ELF-1 (cell line): ENCODE measurements at regions not wholly inside any gene's neighbourhood (a gene's known extent, or its start where the extent isn't known, plus 50 kb on each side); places are given as distances from the start of the nearest gene placed in this dataset.
A peak's percentile ranks its signal among the peaks of the same experiment; 100 is the strongest.

Experiments
- DNase-seq: peaks from one replicate; pipeline ENCODE4 v3.0.0-alpha.2; 2016; ENCODE audit warnings: low read depth, low spot score

GRCh38 chr18:60145776-60146175, 226.8 kb downstream of the MC4R start:
- DNase-seq = peak; percentile 1

- no peak for DNase-seq
Observed at GRCh38 chr18:60134806-60135205, 235.0 kb downstream of the PMAIP1 start.

- no peak for DNase-seq
Observed at GRCh38 chr18:60130284-60130683, 230.5 kb downstream of the PMAIP1 start.

GRCh38 chr18:60123031-60123430, 223.2 kb downstream of the PMAIP1 start:
- no peak for DNase-seq

GRCh38 chr18:60122339-60122738, 222.5 kb downstream of the PMAIP1 start:
- no peak for DNase-seq

- no peak for DNase-seq
Observed at GRCh38 chr18:60120231-60120750, 220.5 kb downstream of the PMAIP1 start.

GRCh38 chr18:60117321-60117720, 217.5 kb downstream of the PMAIP1 start:
- no peak for DNase-seq

- DNase-seq = no peak
Observed at GRCh38 chr18:60113396-60113795, 213.6 kb downstream of the PMAIP1 start.

GRCh38 chr18:60112369-60112768, 212.6 kb downstream of the PMAIP1 start:
- DNase-seq = no peak

GRCh38 chr18:60111525-60111924, 211.7 kb downstream of the PMAIP1 start:
- no peak for DNase-seq

GRCh38 chr18:60110836-60111235, 211.0 kb downstream of the PMAIP1 start:
- no peak for DNase-seq

GRCh38 chr18:60100778-60101177, 201.0 kb downstream of the PMAIP1 start:
- no peak for DNase-seq

- no peak for DNase-seq
Observed at GRCh38 chr18:60099709-60100108, 199.9 kb downstream of the PMAIP1 start.

GRCh38 chr18:60096428-60096827, 196.6 kb downstream of the PMAIP1 start:
- DNase-seq = no peak

- DNase-seq = no peak
Observed at GRCh38 chr18:60092073-60092472, 192.3 kb downstream of the PMAIP1 start.

- no peak for DNase-seq
Observed at GRCh38 chr18:60090170-60090569, 190.4 kb downstream of the PMAIP1 start.

GRCh38 chr18:60082790-60083189, 183.0 kb downstream of the PMAIP1 start:
- DNase-seq = no peak

GRCh38 chr18:60082282-60082681, 182.5 kb downstream of the PMAIP1 start:
- no peak for DNase-seq

- no peak for DNase-seq
Observed at GRCh38 chr18:60075477-60075876, 175.7 kb downstream of the PMAIP1 start.

- no peak for DNase-seq
Observed at GRCh38 chr18:60070631-60071030, 170.8 kb downstream of the PMAIP1 start.

- DNase-seq = no peak
Observed at GRCh38 chr18:60069145-60069544, 169.3 kb downstream of the PMAIP1 start.

GRCh38 chr18:60067426-60068210, 167.8 kb downstream of the PMAIP1 start:
- no peak for DNase-seq

GRCh38 chr18:60066219-60066975, 166.6 kb downstream of the PMAIP1 start:
- no peak for DNase-seq
